ENCODE measurements at regions not wholly inside any gene's neighbourhood (a gene's known extent, or its start where the extent isn't known, plus 50 kb on each side); places are given as distances from the start of the nearest gene placed in this dataset.

DNA sequence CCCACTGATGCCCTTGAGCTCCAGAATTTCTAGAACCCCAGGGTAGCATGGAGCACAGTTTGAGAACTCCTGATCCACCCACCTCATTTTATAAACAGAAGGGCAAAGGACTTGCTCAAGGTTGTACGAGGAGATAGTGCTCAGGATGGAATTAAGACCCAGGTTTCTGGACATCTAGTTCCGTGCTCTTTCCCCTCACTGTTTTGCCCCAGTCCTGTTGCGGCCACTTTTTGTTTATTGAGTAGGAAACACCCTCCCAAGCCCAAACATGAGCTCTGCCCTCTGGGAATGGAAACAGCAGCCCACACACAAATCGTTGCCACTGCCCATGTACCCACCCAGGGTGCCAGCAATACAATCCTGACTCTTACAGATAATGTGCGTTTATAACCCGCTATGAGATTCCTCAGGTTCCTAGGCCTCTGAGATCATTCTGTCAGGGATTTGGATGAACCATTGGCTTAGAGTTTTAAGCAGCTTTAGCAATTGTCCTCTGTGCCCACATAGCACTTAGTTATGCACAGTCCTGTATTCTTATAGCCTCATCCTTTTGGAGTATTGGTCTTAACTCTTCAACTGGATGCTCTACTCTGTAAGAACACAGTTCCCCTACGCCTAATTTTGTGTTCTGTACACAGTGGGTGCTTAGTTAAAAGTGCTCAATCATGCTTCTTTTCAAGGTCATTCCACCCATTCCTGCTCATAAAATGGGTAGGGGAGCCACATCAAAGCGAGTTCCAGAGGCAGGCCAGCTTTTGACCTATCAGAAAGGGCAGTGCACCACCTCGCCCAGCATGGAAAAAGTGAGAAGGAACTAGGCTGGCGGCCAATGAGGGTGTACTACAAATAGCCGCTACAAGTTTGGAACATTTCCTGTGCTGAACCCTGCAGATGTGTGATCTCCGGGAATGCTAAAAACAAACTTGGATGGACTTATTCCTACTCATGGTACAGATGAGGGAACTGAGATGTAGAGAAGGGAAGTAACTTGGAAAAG is 60.3 kb upstream of the IGFBP2 start:
- TF ChIP-seq ZNF134 (CRISPR knock-in tag; conservative IDR thresholded peaks at IDR 0.05) = no peak
- no peak for TF ChIP-seq NCOA6 (IDR thresholded peaks at IDR 0.05)
- TF ChIP-seq, protein P1, sequence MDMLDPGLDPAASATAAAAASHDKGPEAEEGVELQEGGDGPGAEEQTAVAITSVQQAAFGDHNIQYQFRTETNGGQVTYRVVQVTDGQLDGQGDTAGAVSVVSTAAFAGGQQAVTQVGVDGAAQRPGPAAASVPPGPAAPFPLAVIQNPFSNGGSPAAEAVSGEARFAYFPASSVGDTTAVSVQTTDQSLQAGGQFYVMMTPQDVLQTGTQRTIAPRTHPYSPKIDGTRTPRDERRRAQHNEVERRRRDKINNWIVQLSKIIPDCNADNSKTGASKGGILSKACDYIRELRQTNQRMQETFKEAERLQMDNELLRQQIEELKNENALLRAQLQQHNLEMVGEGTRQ (CRISPR knock-in tag; IDR thresholded peaks at IDR 0.05) = no peak
- 0 out of 2 replicates have a peak, but pooled peaks have one; percentile 19 for TF ChIP-seq FOSL1 (tag; conservative IDR thresholded peaks at IDR 0.05)
- TF ChIP-seq, protein P2, sequence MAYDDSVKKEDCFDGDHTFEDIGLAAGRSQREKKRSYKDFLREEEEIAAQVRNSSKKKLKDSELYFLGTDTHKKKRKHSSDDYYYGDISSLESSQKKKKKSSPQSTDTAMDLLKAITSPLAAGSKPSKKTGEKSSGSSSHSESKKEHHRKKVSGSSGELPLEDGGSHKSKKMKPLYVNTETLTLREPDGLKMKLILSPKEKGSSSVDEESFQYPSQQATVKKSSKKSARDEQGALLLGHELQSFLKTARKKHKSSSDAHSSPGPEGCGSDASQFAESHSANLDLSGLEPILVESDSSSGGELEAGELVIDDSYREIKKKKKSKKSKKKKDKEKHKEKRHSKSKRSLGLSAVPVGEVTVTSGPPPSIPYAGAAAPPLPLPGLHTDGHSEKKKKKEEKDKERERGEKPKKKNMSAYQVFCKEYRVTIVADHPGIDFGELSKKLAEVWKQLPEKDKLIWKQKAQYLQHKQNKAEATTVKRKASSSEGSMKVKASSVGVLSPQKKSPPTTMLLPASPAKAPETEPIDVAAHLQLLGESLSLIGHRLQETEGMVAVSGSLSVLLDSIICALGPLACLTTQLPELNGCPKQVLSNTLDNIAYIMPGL (CRISPR knock-in tag; IDR thresholded peaks at IDR 0.05) = no peak
- TF ChIP-seq ZKSCAN8 (CRISPR knock-in tag; IDR thresholded peaks at IDR 0.05) = peak; percentile 62; the same call in 1 of the 2 replicates
- Histone ChIP-seq H3K36me3 (ENCODE audit: control insufficient read depth, insufficient read depth, low read length) (no peaks in the 10 kb centered on the region), H3K27me3 (ENCODE audit: control insufficient read depth in 2 of 2, insufficient read depth in 2 of 2, low read length in 2 of 2) (peaks cover 0 to 10% of the 10 kb centered on the region in 2 experiments; a peak in 2 of 5 replicates), H3K9me3 (replicated peaks; ENCODE audit: control insufficient read depth, insufficient read depth, low read depth, low read length) (no peaks in the 10 kb centered on the region), H3K79me2 (ENCODE audit: control insufficient read depth, insufficient read depth, low read length) (no peaks in the 10 kb centered on the region), H3K4me2 (ENCODE audit: insufficient read depth, low read length) (no peak overlapping the region), H3K27ac (ENCODE audit: extremely low read depth, low read depth, low read length) (no peak overlapping the region), H3K4me1 (replicated peaks in 1 of 2; ENCODE audit: control insufficient read depth in 2 of 2, insufficient read depth in 2 of 2, low read length in 2 of 2) (no peaks in the 10 kb centered on the region), H3K9ac (ENCODE audit: insufficient read depth in 1 of 2, low read depth in 2 of 2, low read length in 2 of 2) (no peak overlapping the region), H4K20me1 (replicated peaks; ENCODE audit: control insufficient read depth, insufficient read depth, low read length) (no peaks in the 10 kb centered on the region), H3K4me3 (no peak overlapping the region), H3K9me1 (ENCODE audit: control insufficient read depth, insufficient read depth, low read length) (no peaks in the 10 kb centered on the region), H2AFZ (ENCODE audit: low read depth, low read length) (no peak overlapping the region)
- DNase-seq (ENCODE audit: extremely low read depth in 1 of 4, low spot score in 3 of 4) (no peak), ATAC-seq (no peak), FAIRE-seq (no peak)
- in situ Hi-C loops (cut with MboI) (no loop called here), intact Hi-C loops (cut with micrococcal nuclease) (no loop called here)
- ChIA-PET CTCF (ENCODE audit: low intra/inter-chr PET ratio) (no interaction called here), POLR2A (no interaction called here)
- WGBS (ENCODE audit: insufficient coverage, low coverage, missing lambda C conversion rate) = under 1% methylated on average over 12 of the region's 12 CpGs
- BruUV-seq (replicated peaks) = no TSS peak
